ENCODE measurements at regions not wholly inside any gene's neighbourhood (a gene's known extent, or its start where the extent isn't known, plus 50 kb on each side); places are given as distances from the start of the nearest gene placed in this dataset.

GRCh38 chr17:12407495-12408252 lies 258.0 kb upstream of the MYOCD start:
- Mint-ChIP-seq H3K27ac (ENCODE audit: low read depth, unreplicated experiment) (no peak overlapping the region), H3K9me3 (ENCODE audit: unreplicated experiment) (no peaks in the 10 kb centered on the region), H3K4me1 (ENCODE audit: insufficient read depth, unreplicated experiment) (no peaks in the 10 kb centered on the region), H3K4me3 (ENCODE audit: unreplicated experiment) (no peak overlapping the region), H3K36me3 (ENCODE audit: insufficient read depth, unreplicated experiment) (no peaks in the 10 kb centered on the region), H3K27me3 (ENCODE audit: insufficient read depth, unreplicated experiment) (no peaks in the 10 kb centered on the region)
- no TSS peak for BruUV-seq (replicated peaks)
- TF ChIP-seq CTCF (IDR thresholded peaks at IDR 0.05; ENCODE audit: unreplicated experiment): no peak
- intact Hi-C loops (cut with micrococcal nuclease): no loop called here
- ChIA-PET POLR2A (no interaction called here), CTCF (interaction anchor here (0.9 kb wide), 1 partner anchor 259 kb away, joined by 3 read pairs; no protein-coding TSS in a partner anchor)
- DNase-seq (ENCODE audit: unreplicated experiment): no peak

DNA sequence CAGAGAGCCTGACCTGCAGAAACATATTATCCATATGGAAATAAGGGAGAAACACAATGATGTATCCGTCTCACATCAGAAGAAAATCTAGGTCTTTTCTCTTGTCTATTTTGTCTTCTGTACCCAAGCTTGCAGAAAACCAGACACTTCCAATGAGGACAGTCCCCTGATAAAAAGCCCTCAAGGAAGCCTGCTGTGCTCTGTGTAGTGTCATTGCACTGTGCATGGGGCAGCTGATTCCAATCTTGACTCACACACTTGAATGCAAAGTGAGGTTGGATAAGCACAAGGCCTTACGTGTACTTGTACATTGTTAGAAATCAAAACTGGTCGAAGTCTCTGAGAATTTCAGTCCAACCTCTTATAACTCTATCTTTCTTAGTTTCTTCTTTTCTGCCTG lies 256.6 kb upstream of the MYOCD start:
- POLR2A ChIA-PET: no interaction called here
- H3K4me1 Mint-ChIP-seq (ENCODE audit: insufficient read depth, unreplicated experiment): no peaks in the 10 kb centered on the region
- H3K36me3 Mint-ChIP-seq (ENCODE audit: insufficient read depth, unreplicated experiment): no peaks in the 10 kb centered on the region
- no TSS peak for BruUV-seq (replicated peaks)
- no peak for DNase-seq (ENCODE audit: unreplicated experiment)
- no peak overlapping the region for H3K4me3 Mint-ChIP-seq (ENCODE audit: unreplicated experiment)
- no peaks in the 10 kb centered on the region for H3K27me3 Mint-ChIP-seq (ENCODE audit: insufficient read depth, unreplicated experiment)
- CTCF ChIA-PET: no interaction called here
- no peak overlapping the region for H3K27ac Mint-ChIP-seq (ENCODE audit: low read depth, unreplicated experiment)
- TF ChIP-seq CTCF (IDR thresholded peaks at IDR 0.05; ENCODE audit: unreplicated experiment): no peak
- H3K9me3 Mint-ChIP-seq (ENCODE audit: unreplicated experiment): no peaks in the 10 kb centered on the region
- intact Hi-C loops (cut with micrococcal nuclease): no loop called here

GRCh38 chr17:12410717-12411116 lies 255.0 kb upstream of the MYOCD start:
- Mint-ChIP-seq H3K36me3 (ENCODE audit: insufficient read depth, unreplicated experiment) (no peaks in the 10 kb centered on the region), H3K27me3 (ENCODE audit: insufficient read depth, unreplicated experiment) (no peaks in the 10 kb centered on the region), H3K9me3 (ENCODE audit: unreplicated experiment) (no peaks in the 10 kb centered on the region), H3K4me3 (ENCODE audit: unreplicated experiment) (no peak overlapping the region), H3K4me1 (ENCODE audit: insufficient read depth, unreplicated experiment) (no peaks in the 10 kb centered on the region), H3K27ac (ENCODE audit: low read depth, unreplicated experiment) (no peak overlapping the region)
- ChIA-PET POLR2A (no interaction called here), CTCF (interaction anchor here (0.7 kb wide), 1 partner anchor 26 kb away, joined by 3 read pairs; no protein-coding TSS in a partner anchor)
- intact Hi-C loops (cut with micrococcal nuclease): loop anchor here (10.0 kb wide), 1 partner anchor 156 kb away; no protein-coding TSS in a partner anchor
- BruUV-seq (replicated peaks): no TSS peak
- no peak for TF ChIP-seq CTCF (IDR thresholded peaks at IDR 0.05; ENCODE audit: unreplicated experiment)
- no peak for DNase-seq (ENCODE audit: unreplicated experiment)

GRCh38 chr17:12415031-12415430 lies 250.7 kb upstream of the MYOCD start:
- H3K27ac Mint-ChIP-seq (ENCODE audit: low read depth, unreplicated experiment): peak overlapping the region; percentile 5
- BruUV-seq (replicated peaks): no TSS peak
- H3K4me1 Mint-ChIP-seq (ENCODE audit: insufficient read depth, unreplicated experiment): no peaks in the 10 kb centered on the region
- intact Hi-C loops (cut with micrococcal nuclease): loop anchor here (10.0 kb wide), 1 partner anchor 160 kb away; no protein-coding TSS in a partner anchor
- DNase-seq (ENCODE audit: unreplicated experiment): no peak
- H3K27me3 Mint-ChIP-seq (ENCODE audit: insufficient read depth, unreplicated experiment): no peaks in the 10 kb centered on the region
- POLR2A ChIA-PET: no interaction called here
- TF ChIP-seq CTCF (IDR thresholded peaks at IDR 0.05; ENCODE audit: unreplicated experiment): no peak
- no peak overlapping the region for H3K4me3 Mint-ChIP-seq (ENCODE audit: unreplicated experiment)
- CTCF ChIA-PET: interaction anchor here (0.7 kb wide), 1 partner anchor 11 kb away, joined by 3 read pairs; no protein-coding TSS in a partner anchor
- no peaks in the 10 kb centered on the region for H3K9me3 Mint-ChIP-seq (ENCODE audit: unreplicated experiment)
- no peaks in the 10 kb centered on the region for H3K36me3 Mint-ChIP-seq (ENCODE audit: insufficient read depth, unreplicated experiment)

Data from MCF 10A (cell line).